ENCODE measurements at regions not wholly inside any gene's neighbourhood (a gene's known extent, or its start where the extent isn't known, plus 50 kb on each side); places are given as distances from the start of the nearest gene placed in this dataset.

DNA sequence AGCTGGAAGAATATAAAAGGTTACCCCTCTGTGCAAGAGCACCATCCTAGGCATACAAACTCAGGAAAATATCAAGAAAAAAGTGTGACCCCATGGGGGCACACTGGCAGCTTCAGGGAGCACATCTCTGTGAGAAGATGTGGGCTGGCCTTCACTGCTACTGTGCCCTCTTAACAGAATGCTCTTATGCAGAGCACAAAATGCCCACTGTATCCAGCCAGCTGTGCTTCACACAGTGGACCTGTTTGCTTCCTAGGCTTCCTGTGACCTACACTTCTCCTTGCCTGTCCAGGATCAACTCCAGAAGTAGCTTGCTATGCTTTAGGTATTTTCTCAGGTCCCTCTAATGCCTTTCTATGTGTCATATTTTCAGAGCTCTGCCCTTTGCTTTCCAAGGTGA is 380.2 kb upstream of the MMS22L start:
- TF ChIP-seq POLR2A (IDR thresholded peaks at IDR 0.05): no peak
- TF ChIP-seq, protein P1, sequence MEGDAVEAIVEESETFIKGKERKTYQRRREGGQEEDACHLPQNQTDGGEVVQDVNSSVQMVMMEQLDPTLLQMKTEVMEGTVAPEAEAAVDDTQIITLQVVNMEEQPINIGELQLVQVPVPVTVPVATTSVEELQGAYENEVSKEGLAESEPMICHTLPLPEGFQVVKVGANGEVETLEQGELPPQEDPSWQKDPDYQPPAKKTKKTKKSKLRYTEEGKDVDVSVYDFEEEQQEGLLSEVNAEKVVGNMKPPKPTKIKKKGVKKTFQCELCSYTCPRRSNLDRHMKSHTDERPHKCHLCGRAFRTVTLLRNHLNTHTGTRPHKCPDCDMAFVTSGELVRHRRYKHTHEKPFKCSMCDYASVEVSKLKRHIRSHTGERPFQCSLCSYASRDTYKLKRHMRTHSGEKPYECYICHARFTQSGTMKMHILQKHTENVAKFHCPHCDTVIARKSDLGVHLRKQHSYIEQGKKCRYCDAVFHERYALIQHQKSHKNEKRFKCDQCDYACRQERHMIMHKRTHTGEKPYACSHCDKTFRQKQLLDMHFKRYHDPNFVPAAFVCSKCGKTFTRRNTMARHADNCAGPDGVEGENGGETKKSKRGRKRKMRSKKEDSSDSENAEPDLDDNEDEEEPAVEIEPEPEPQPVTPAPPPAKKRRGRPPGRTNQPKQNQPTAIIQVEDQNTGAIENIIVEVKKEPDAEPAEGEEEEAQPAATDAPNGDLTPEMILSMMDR (IDR thresholded peaks at IDR 0.05): no peak
- no peak for TF ChIP-seq POLR2AphosphoS5 (IDR thresholded peaks at IDR 0.05)
